Mucosa of stomach (tissue), 1 donor: ENCODE measurements at regions not wholly inside any gene's neighbourhood (a gene's known extent, or its start where the extent isn't known, plus 50 kb on each side); places are given as distances from the start of the nearest gene placed in this dataset.
"Not testable (repeated sequence)": the region's sequence is repeated elsewhere in the genome, so short reads cannot be mapped to it uniquely, and the experiment has no call there.

Experiments used
- H3K27me3 ChIP-seq: one replicate; pipeline ENCODE4 v1.7.0; 2013; ENCODE audit warnings: mild to moderate bottlenecking, low read length; ENCODE audit not compliant: control insufficient read depth, insufficient read depth
- H3K36me3 ChIP-seq: one replicate; pipeline ENCODE4 v1.7.0; 2013; ENCODE audit warnings: low read length; ENCODE audit not compliant: control insufficient read depth, insufficient read depth
- H3K4me1 ChIP-seq: one replicate; pipeline ENCODE4 v1.7.0; 2013; ENCODE audit warnings: mild to moderate bottlenecking, low read length; ENCODE audit not compliant: control insufficient read depth, insufficient read depth
- H3K4me3 ChIP-seq: one replicate; pipeline ENCODE4 v1.7.0; 2013; ENCODE audit warnings: low read length
- H3K9ac ChIP-seq: one replicate; pipeline ENCODE4 v1.7.0; 2013; ENCODE audit warnings: mild to moderate bottlenecking, low read length, moderate library complexity
- H3K9me3 ChIP-seq: one replicate; pipeline ENCODE4 v1.7.0; 2013; ENCODE audit warnings: mild to moderate bottlenecking, low read length, moderate library complexity; ENCODE audit not compliant: control insufficient read depth
- donor health status: Pancreatic carcinoma.

- Histone ChIP-seq H3K9me3 (no peaks in the 10 kb centered on the region), H3K4me3 (no peak overlapping the region), H3K27me3 (no peaks in the 10 kb centered on the region), H3K9ac (no peak overlapping the region), H3K36me3 (no peaks in the 10 kb centered on the region), H3K4me1 (no peaks in the 10 kb centered on the region)
Measured at GRCh38 chr13:107650081-107650701, 565.1 kb downstream of the LIG4 start.

- H3K4me1 ChIP-seq: no peaks in the 10 kb centered on the region
- no peaks in the 10 kb centered on the region for H3K36me3 ChIP-seq
- no peaks in the 10 kb centered on the region for H3K9me3 ChIP-seq
- no peak overlapping the region for H3K4me3 ChIP-seq
- H3K9ac ChIP-seq: no peak overlapping the region
- no peaks in the 10 kb centered on the region for H3K27me3 ChIP-seq
Measured at GRCh38 chr13:107649079-107649478, 566.3 kb downstream of the LIG4 start.

GRCh38 chr13:107644136-107644535 is 571.2 kb downstream of the LIG4 start:
- Histone ChIP-seq H3K4me3 (no peak overlapping the region), H3K4me1 (no peaks in the 10 kb centered on the region), H3K9ac (no peak overlapping the region), H3K27me3 (no peaks in the 10 kb centered on the region), H3K36me3 (no peaks in the 10 kb centered on the region), H3K9me3 (no peaks in the 10 kb centered on the region)

- H3K9ac ChIP-seq: no peak overlapping the region
Measured at GRCh38 chr13:107643615-107644014, 571.7 kb downstream of the LIG4 start.

GRCh38 chr13:107642831-107643230 is 572.5 kb downstream of the LIG4 start:
- Histone ChIP-seq H3K4me1 (no peaks in the 10 kb centered on the region), H3K9me3 (no peaks in the 10 kb centered on the region), H3K9ac (no peak overlapping the region), H3K4me3 (no peak overlapping the region), H3K36me3 (no peaks in the 10 kb centered on the region), H3K27me3 (no peaks in the 10 kb centered on the region)

More at GRCh38 chr13:107643615-107644014, 571.7 kb downstream of the LIG4 start:
- Histone ChIP-seq H3K4me3 (no peak overlapping the region), H3K36me3 (no peaks in the 10 kb centered on the region), H3K4me1 (no peaks in the 10 kb centered on the region), H3K27me3 (no peaks in the 10 kb centered on the region), H3K9me3 (no peaks in the 10 kb centered on the region)

- Histone ChIP-seq H3K4me1 (no peaks in the 10 kb centered on the region), H3K36me3 (no peaks in the 10 kb centered on the region), H3K9ac (no peak overlapping the region), H3K9me3 (no peaks in the 10 kb centered on the region), H3K4me3 (no peak overlapping the region), H3K27me3 (no peaks in the 10 kb centered on the region)
Measured at GRCh38 chr13:107641574-107641973, 573.8 kb downstream of the LIG4 start.

GRCh38 chr13:107625648-107626047 is 589.7 kb downstream of the LIG4 start:
- H3K9ac ChIP-seq: no peak overlapping the region
- no peaks in the 10 kb centered on the region for H3K27me3 ChIP-seq
- H3K4me3 ChIP-seq: no peak overlapping the region
- H3K4me1 ChIP-seq: no peaks in the 10 kb centered on the region
- no peaks in the 10 kb centered on the region for H3K36me3 ChIP-seq
- no peaks in the 10 kb centered on the region for H3K9me3 ChIP-seq

- Histone ChIP-seq H3K9ac (no peak overlapping the region), H3K36me3 (no peaks in the 10 kb centered on the region), H3K9me3 (no peaks in the 10 kb centered on the region), H3K4me1 (no peaks in the 10 kb centered on the region), H3K27me3 (no peaks in the 10 kb centered on the region), H3K4me3 (no peak overlapping the region)
Measured at GRCh38 chr13:107617527-107617926, 597.8 kb downstream of the LIG4 start.

- H3K27me3 ChIP-seq: no peaks in the 10 kb centered on the region
- H3K36me3 ChIP-seq: no peaks in the 10 kb centered on the region
- H3K4me1 ChIP-seq: no peaks in the 10 kb centered on the region
- no peak overlapping the region for H3K9ac ChIP-seq
- no peak overlapping the region for H3K4me3 ChIP-seq
- H3K9me3 ChIP-seq: no peaks in the 10 kb centered on the region
Measured at GRCh38 chr13:107612376-107612775, 603.0 kb downstream of the LIG4 start.

GRCh38 chr13:107608736-107609135 is 606.6 kb downstream of the LIG4 start:
- H3K9ac ChIP-seq: no peak overlapping the region

GRCh38 chr13:107600971-107601370 is 614.4 kb downstream of the LIG4 start:
- no peak overlapping the region for H3K4me3 ChIP-seq
- H3K9ac ChIP-seq: no peak overlapping the region
- H3K27me3 ChIP-seq: no peaks in the 10 kb centered on the region
- H3K36me3 ChIP-seq: no peaks in the 10 kb centered on the region
- no peaks in the 10 kb centered on the region for H3K4me1 ChIP-seq
- no peaks in the 10 kb centered on the region for H3K9me3 ChIP-seq

More at GRCh38 chr13:107608736-107609135, 606.6 kb downstream of the LIG4 start:
- Histone ChIP-seq H3K4me1 (no peaks in the 10 kb centered on the region), H3K4me3 (no peak overlapping the region), H3K9me3 (no peaks in the 10 kb centered on the region), H3K36me3 (no peaks in the 10 kb centered on the region), H3K27me3 (no peaks in the 10 kb centered on the region)

GRCh38 chr13:107596306-107596705 is 619.0 kb downstream of the LIG4 start:
- H3K9ac ChIP-seq, H3K4me1 ChIP-seq, H3K27me3 ChIP-seq, H3K36me3 ChIP-seq, H3K9me3 ChIP-seq, H3K4me3 ChIP-seq: not testable (repeated sequence)

- H3K4me3 ChIP-seq: no peak overlapping the region
- H3K9ac ChIP-seq: no peak overlapping the region
- no peaks in the 10 kb centered on the region for H3K9me3 ChIP-seq
- no peaks in the 10 kb centered on the region for H3K27me3 ChIP-seq
- H3K4me1 ChIP-seq: no peaks in the 10 kb centered on the region
- H3K36me3 ChIP-seq: no peaks in the 10 kb centered on the region
Measured at GRCh38 chr13:107590556-107590955, 624.8 kb downstream of the LIG4 start.
